Neural cell (in vitro differentiated cells): ENCODE measurements at regions not wholly inside any gene's neighbourhood (a gene's known extent, or its start where the extent isn't known, plus 50 kb on each side); places are given as distances from the start of the nearest gene placed in this dataset.

Experiments used
- H2AFZ ChIP-seq: fragments of 200-600, 300-800 bp; sonication (generic), shearing (Covaris generic); 2 replicates; pipeline ENCODE4 v1.6.0; 2014; ENCODE audit warnings: low read depth, mild to moderate bottlenecking, antibody characterized with exemption, low read length, moderate library complexity
- H3F3A ChIP-seq: fragments of 200-600 bp; shearing (Covaris generic); 2 replicates; pipeline ENCODE4 v1.6.1; 2016; ENCODE audit warnings: mild to moderate bottlenecking, moderate library complexity, mixed read lengths, antibody characterized with exemption, low read length; ENCODE audit not compliant: insufficient read depth, poor library complexity, severe bottlenecking
- H3K27ac ChIP-seq: fragments of 200-600, 300-800 bp; sonication (generic), shearing (Covaris generic); 2 replicates; pipeline ENCODE4 v1.5.1; 2014; ENCODE audit warnings: mild to moderate bottlenecking, low read length, moderate library complexity
- H3K27me3 ChIP-seq: fragments of 300-800, 200-600 bp; sonication (generic), shearing (Covaris generic); 2 replicates; pipeline ENCODE4 v1.6.0; 2014; ENCODE audit warnings: mild to moderate bottlenecking, low read depth, low read length, moderate library complexity; ENCODE audit not compliant: insufficient read depth
- H3K36me3 ChIP-seq: fragments of 300-800, 200-600 bp; sonication (generic), shearing (Covaris generic); 2 replicates; pipeline ENCODE4 v1.5.1; 2014; ENCODE audit warnings: mild to moderate bottlenecking, antibody characterized with exemption, low read length, moderate library complexity; ENCODE audit not compliant: insufficient read depth
- H3K4me2 ChIP-seq: fragments of 300-800, 200-600 bp; sonication (generic), shearing (Covaris generic); 2 replicates; pipeline ENCODE4 v1.6.0; 2014; ENCODE audit warnings: mild to moderate bottlenecking, low read length
- H3K4me3 ChIP-seq: fragments of 300-800, 200-600 bp; sonication (generic), shearing (Covaris generic); 2 replicates; pipeline ENCODE4 v1.5.1; 2014; ENCODE audit warnings: mild to moderate bottlenecking, low read length, moderate library complexity
- H3K79me2 ChIP-seq: fragments of 200-600 bp; shearing (Covaris generic); replicated peaks from 2 replicates; pipeline ENCODE4 v1.6.0; 2014; ENCODE audit warnings: mild to moderate bottlenecking, low read length, moderate library complexity; ENCODE audit not compliant: insufficient read depth
- H3K9ac ChIP-seq: fragments of 300-800, 200-600 bp; sonication (generic), shearing (Covaris generic); 2 replicates; pipeline ENCODE4 v1.6.1; 2016; ENCODE audit warnings: mild to moderate bottlenecking, low read length, mixed read lengths
- H3K9me2 ChIP-seq: fragments of 200-600 bp; shearing (Covaris generic); 2 replicates; pipeline ENCODE4 v1.6.1; 2016; ENCODE audit warnings: mild to moderate bottlenecking, low read length, mixed read lengths; ENCODE audit not compliant: insufficient read depth
- H3K9me3 ChIP-seq: fragments of 200-600, 300-800 bp; sonication (generic), shearing (Covaris generic); 2 replicates; pipeline ENCODE4 v1.6.1; 2016; ENCODE audit warnings: mild to moderate bottlenecking, mixed run types, low read length, moderate library complexity, mixed read lengths
- H4K20me1 ChIP-seq: fragments of 200-600 bp; shearing (Covaris generic); 2 replicates; pipeline ENCODE4 v1.6.1; 2016; ENCODE audit warnings: mild to moderate bottlenecking, mixed run types; ENCODE audit not compliant: insufficient read depth
- EP300 ChIP-seq: fragments of 450-650 bp; conservative IDR thresholded peaks from 2 replicates; pipeline ENCODE4 v1.6.1; 2014; ENCODE audit warnings: antibody characterized with exemption, mild to moderate bottlenecking, moderate library complexity; ENCODE audit not compliant: poor library complexity, severe bottlenecking
- EZH2 ChIP-seq: fragments of 200-600, 300-800 bp; shearing (Covaris generic), sonication (generic); IDR thresholded peaks from 2 replicates; pipeline ENCODE4 v1.6.1; 2014; ENCODE audit warnings: antibody characterized with exemption, low read length, borderline replicate concordance, mild to moderate bottlenecking; ENCODE audit not compliant: insufficient read depth, poor library complexity, severe bottlenecking
- MXI1 ChIP-seq: fragments of 450-650 bp; conservative IDR thresholded peaks from 2 replicates; pipeline ENCODE4 v1.6.1; 2014; ENCODE audit warnings: antibody characterized with exemption, mild to moderate bottlenecking; ENCODE audit not compliant: poor library complexity, severe bottlenecking
- POLR2AphosphoS5 ChIP-seq: IDR thresholded peaks from 2 replicates; pipeline ENCODE4 v1.6.1; 2012
- RAD21 ChIP-seq: fragments of 450-650 bp; conservative IDR thresholded peaks from 2 replicates; pipeline ENCODE4 v1.6.1; 2014; ENCODE audit warnings: antibody characterized with exemption, mild to moderate bottlenecking, moderate library complexity
- SMC3 ChIP-seq: fragments of 450-650 bp; conservative IDR thresholded peaks from 2 replicates; pipeline ENCODE4 v1.6.1; 2014; ENCODE audit warnings: antibody characterized with exemption, mild to moderate bottlenecking, moderate library complexity; ENCODE audit not compliant: poor library complexity
- TAF1 ChIP-seq: IDR thresholded peaks from 2 replicates; pipeline ENCODE4 v1.6.1; 2012; ENCODE audit warnings: low read depth
- TF ChIP-seq, protein P1 (sequence below): fragments of 450-650 bp; IDR thresholded peaks from 2 replicates; pipeline ENCODE4 v1.5.1; 2014; ENCODE audit warnings: antibody characterized with exemption, mild to moderate bottlenecking, moderate library complexity; ENCODE audit not compliant: poor library complexity, severe bottlenecking
- TF ChIP-seq, protein P2 (sequence below): IDR thresholded peaks from 2 replicates; pipeline ENCODE4 v1.6.1; 2012; ENCODE audit warnings: borderline replicate concordance

- no peaks in the 10 kb centered on the region for H4K20me1 ChIP-seq
- no peak overlapping the region for H3K27ac ChIP-seq
- no peaks in the 10 kb centered on the region for H3K9me2 ChIP-seq
- TF ChIP-seq EP300, result no peak
- TF ChIP-seq, protein P1, sequence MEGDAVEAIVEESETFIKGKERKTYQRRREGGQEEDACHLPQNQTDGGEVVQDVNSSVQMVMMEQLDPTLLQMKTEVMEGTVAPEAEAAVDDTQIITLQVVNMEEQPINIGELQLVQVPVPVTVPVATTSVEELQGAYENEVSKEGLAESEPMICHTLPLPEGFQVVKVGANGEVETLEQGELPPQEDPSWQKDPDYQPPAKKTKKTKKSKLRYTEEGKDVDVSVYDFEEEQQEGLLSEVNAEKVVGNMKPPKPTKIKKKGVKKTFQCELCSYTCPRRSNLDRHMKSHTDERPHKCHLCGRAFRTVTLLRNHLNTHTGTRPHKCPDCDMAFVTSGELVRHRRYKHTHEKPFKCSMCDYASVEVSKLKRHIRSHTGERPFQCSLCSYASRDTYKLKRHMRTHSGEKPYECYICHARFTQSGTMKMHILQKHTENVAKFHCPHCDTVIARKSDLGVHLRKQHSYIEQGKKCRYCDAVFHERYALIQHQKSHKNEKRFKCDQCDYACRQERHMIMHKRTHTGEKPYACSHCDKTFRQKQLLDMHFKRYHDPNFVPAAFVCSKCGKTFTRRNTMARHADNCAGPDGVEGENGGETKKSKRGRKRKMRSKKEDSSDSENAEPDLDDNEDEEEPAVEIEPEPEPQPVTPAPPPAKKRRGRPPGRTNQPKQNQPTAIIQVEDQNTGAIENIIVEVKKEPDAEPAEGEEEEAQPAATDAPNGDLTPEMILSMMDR, result no peak
- TF ChIP-seq, protein P2, sequence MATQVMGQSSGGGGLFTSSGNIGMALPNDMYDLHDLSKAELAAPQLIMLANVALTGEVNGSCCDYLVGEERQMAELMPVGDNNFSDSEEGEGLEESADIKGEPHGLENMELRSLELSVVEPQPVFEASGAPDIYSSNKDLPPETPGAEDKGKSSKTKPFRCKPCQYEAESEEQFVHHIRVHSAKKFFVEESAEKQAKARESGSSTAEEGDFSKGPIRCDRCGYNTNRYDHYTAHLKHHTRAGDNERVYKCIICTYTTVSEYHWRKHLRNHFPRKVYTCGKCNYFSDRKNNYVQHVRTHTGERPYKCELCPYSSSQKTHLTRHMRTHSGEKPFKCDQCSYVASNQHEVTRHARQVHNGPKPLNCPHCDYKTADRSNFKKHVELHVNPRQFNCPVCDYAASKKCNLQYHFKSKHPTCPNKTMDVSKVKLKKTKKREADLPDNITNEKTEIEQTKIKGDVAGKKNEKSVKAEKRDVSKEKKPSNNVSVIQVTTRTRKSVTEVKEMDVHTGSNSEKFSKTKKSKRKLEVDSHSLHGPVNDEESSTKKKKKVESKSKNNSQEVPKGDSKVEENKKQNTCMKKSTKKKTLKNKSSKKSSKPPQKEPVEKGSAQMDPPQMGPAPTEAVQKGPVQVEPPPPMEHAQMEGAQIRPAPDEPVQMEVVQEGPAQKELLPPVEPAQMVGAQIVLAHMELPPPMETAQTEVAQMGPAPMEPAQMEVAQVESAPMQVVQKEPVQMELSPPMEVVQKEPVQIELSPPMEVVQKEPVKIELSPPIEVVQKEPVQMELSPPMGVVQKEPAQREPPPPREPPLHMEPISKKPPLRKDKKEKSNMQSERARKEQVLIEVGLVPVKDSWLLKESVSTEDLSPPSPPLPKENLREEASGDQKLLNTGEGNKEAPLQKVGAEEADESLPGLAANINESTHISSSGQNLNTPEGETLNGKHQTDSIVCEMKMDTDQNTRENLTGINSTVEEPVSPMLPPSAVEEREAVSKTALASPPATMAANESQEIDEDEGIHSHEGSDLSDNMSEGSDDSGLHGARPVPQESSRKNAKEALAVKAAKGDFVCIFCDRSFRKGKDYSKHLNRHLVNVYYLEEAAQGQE, result no peak
- TF ChIP-seq RAD21, result no peak
- no peak for TF ChIP-seq EZH2
- no peak for TF ChIP-seq TAF1
- no peak for TF ChIP-seq POLR2AphosphoS5
- TF ChIP-seq SMC3, result no peak
- no peak overlapping the region for H3K4me2 ChIP-seq
- H3K4me3 ChIP-seq, result no peak overlapping the region
- no peaks in the 10 kb centered on the region for H3F3A ChIP-seq
- H3K36me3 ChIP-seq, result no peaks in the 10 kb centered on the region
- H3K27me3 ChIP-seq, result no peaks in the 10 kb centered on the region
- no peaks in the 10 kb centered on the region for H3K9me3 ChIP-seq
- no peaks in the 10 kb centered on the region for H3K79me2 ChIP-seq
- no peak overlapping the region for H3K9ac ChIP-seq
- no peak overlapping the region for H2AFZ ChIP-seq
Measured at GRCh38 chr7:142542942-142543341, 206.3 kb upstream of the PRSS1 start.

DNA sequence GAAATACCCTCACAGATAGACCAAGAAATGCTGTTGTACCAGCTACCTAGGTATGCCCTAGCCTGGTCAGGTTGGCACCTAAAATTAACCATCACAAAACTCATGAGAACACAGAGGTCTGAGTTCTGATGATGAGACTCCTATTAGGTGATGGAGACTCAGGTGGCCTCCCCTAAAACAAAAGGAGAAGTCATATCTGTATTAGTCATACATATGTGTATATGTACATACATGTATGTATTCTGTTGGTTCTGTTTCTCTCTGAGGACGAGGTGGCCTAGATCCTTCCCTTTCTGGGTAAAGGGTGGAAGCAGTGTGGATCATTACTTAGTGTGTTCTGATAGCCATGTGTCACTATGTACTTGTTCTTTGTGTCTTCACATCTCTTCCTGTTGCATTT lies 207.2 kb upstream of the PRSS1 start:
- no peaks in the 10 kb centered on the region for H3K9me2 ChIP-seq
- TF ChIP-seq, protein P2, result no peak
- TF ChIP-seq SMC3 (no peak), MXI1 (no peak), EP300 (no peak), EZH2 (no peak), TAF1 (no peak), RAD21 (no peak), POLR2AphosphoS5 (no peak)
- TF ChIP-seq, protein P1, result no peak
- H3K27me3 ChIP-seq, result no peaks in the 10 kb centered on the region
- H2AFZ ChIP-seq, result no peak overlapping the region
- H3K4me3 ChIP-seq, result no peak overlapping the region
- H4K20me1 ChIP-seq, result no peaks in the 10 kb centered on the region
- H3K9ac ChIP-seq, result no peak overlapping the region
- H3K36me3 ChIP-seq, result no peaks in the 10 kb centered on the region
- no peak overlapping the region for H3K4me2 ChIP-seq
- no peak overlapping the region for H3K27ac ChIP-seq
- no peaks in the 10 kb centered on the region for H3K79me2 ChIP-seq
- H3F3A ChIP-seq, result no peaks in the 10 kb centered on the region
- H3K9me3 ChIP-seq, result no peaks in the 10 kb centered on the region
